Neuronal stem cell (in vitro differentiated cells): ENCODE measurements at regions not wholly inside any gene's neighbourhood (a gene's known extent, or its start where the extent isn't known, plus 50 kb on each side); places are given as distances from the start of the nearest gene placed in this dataset.

Source experiments
- DNase-seq: peaks from one replicate; pipeline ENCODE4 v3.0.0-alpha.2; 2013; ENCODE audit warnings: low spot score
- H2AFZ ChIP-seq: one replicate; pipeline ENCODE4 v1.6.1; 2013; ENCODE audit warnings: mild to moderate bottlenecking, low read length, inconsistent platforms
- H2AK5ac ChIP-seq: 2 replicates; pipeline ENCODE4 v1.6.1; 2013; ENCODE audit warnings: low read depth, mild to moderate bottlenecking, inconsistent platforms, low read length, moderate library complexity, mixed read lengths
- H2BK120ac ChIP-seq: 2 replicates; pipeline ENCODE4 v1.6.1; 2013; ENCODE audit warnings: low read depth, mild to moderate bottlenecking, inconsistent platforms, low read length, moderate library complexity, mixed read lengths
- H2BK12ac ChIP-seq: one replicate; pipeline ENCODE4 v1.6.1; 2013; ENCODE audit warnings: low read length, inconsistent platforms
- H2BK15ac ChIP-seq: 2 replicates; pipeline ENCODE4 v1.6.1; 2013; ENCODE audit warnings: mild to moderate bottlenecking, low read length, inconsistent platforms, mixed read lengths
- H2BK5ac ChIP-seq: one replicate; pipeline ENCODE4 v1.6.1; 2013; ENCODE audit warnings: inconsistent platforms, mild to moderate bottlenecking, low read length, moderate library complexity
- H3K14ac ChIP-seq: one replicate; pipeline ENCODE4 v1.6.1; 2013; ENCODE audit warnings: low read length, inconsistent platforms
- H3K18ac ChIP-seq: 2 replicates; pipeline ENCODE4 v1.6.1; 2013; ENCODE audit warnings: low read length, inconsistent platforms
- H3K23ac ChIP-seq: 2 replicates; pipeline ENCODE4 v1.6.1; 2013; ENCODE audit warnings: low read depth, mild to moderate bottlenecking, mixed read lengths, low read length, inconsistent platforms; ENCODE audit not compliant: poor library complexity
- H3K27ac ChIP-seq: replicated peaks from 3 replicates; pipeline ENCODE4 v1.5.1; 2013; ENCODE audit warnings: low read length, inconsistent platforms
- H3K27me3 ChIP-seq, 3 experiments: 2 replicates each; pipeline ENCODE4 v1.6.1; 2013; ENCODE audit warnings: low read length in 3 of 3, mild to moderate bottlenecking in 2 of 3, inconsistent platforms in 1 of 3, low read depth in 1 of 3, mixed read lengths in 1 of 3, moderate library complexity in 1 of 3; ENCODE audit not compliant: control insufficient read depth in 3 of 3, insufficient read depth in 3 of 3
- H3K36me3 ChIP-seq, 2 donors: replicated peaks in 1 of 2; 2 replicates each; pipeline ENCODE4 v1.6.1; 2013; ENCODE audit warnings: low read length in 2 of 2; ENCODE audit not compliant: control insufficient read depth in 2 of 2, insufficient read depth in 2 of 2
- H3K4ac ChIP-seq: 2 replicates; pipeline ENCODE4 v1.6.1; 2013; ENCODE audit warnings: inconsistent platforms, mild to moderate bottlenecking, low read length, moderate library complexity
- H3K4me1 ChIP-seq, 2 donors: 1 replicate in 1 of 2; 2 replicates in 1 of 2; pipeline ENCODE4 v1.6.1; 2013; ENCODE audit warnings: low read length in 2 of 2, low read depth in 1 of 2; ENCODE audit not compliant: control insufficient read depth in 2 of 2, insufficient read depth in 1 of 2
- H3K4me2 ChIP-seq: one replicate; pipeline ENCODE4 v1.6.1; 2013; ENCODE audit warnings: mild to moderate bottlenecking, low read length, inconsistent platforms; ENCODE audit not compliant: insufficient read depth, poor library complexity, severe bottlenecking
- H3K4me3 ChIP-seq, 2 donors: 2 replicates each; pipeline ENCODE4 v1.5.1; 2013; ENCODE audit warnings: low read length in 2 of 2, mild to moderate bottlenecking in 2 of 2, inconsistent platforms in 1 of 2, moderate library complexity in 1 of 2
- H3K79me1 ChIP-seq: one replicate; pipeline ENCODE4 v1.6.1; 2013; ENCODE audit warnings: low read depth, mild to moderate bottlenecking, inconsistent platforms, low read length, moderate library complexity
- H3K9ac ChIP-seq: one replicate; pipeline ENCODE4 v1.6.1; 2013; ENCODE audit warnings: mild to moderate bottlenecking, low read depth, low read length, inconsistent platforms; ENCODE audit not compliant: poor library complexity
- H3K9me3 ChIP-seq, 2 donors: replicated peaks in 1 of 2; 2 replicates each; pipeline versions ENCODE3 to v1.6.1; 2013; ENCODE audit warnings: low read length in 2 of 2, mild to moderate bottlenecking in 2 of 2, inconsistent platforms in 1 of 2, low read depth in 1 of 2, mixed read lengths in 1 of 2, moderate library complexity in 1 of 2; ENCODE audit not compliant: control insufficient read depth in 2 of 2, insufficient read depth in 1 of 2
- H4K8ac ChIP-seq: one replicate; pipeline ENCODE4 v1.6.1; 2013; ENCODE audit warnings: low read depth, mild to moderate bottlenecking, inconsistent platforms, low read length, moderate library complexity
- H4K91ac ChIP-seq: one replicate; pipeline ENCODE4 v1.6.1; 2013; ENCODE audit warnings: low read length, low read depth, mild to moderate bottlenecking, inconsistent platforms; ENCODE audit not compliant: poor library complexity
- WGBS, 2 donors: extraction: QIAGEN DNeasy Blood & Tissue Kit; methylation state at CpG; one replicate each; pipeline ENCODE4 v1.1.7; 2013; ENCODE audit warnings: missing lambda C conversion rate in 2 of 2, mixed read lengths in 1 of 2; ENCODE audit not compliant: insufficient read length in 2 of 2, insufficient replicate concordance in 1 of 2; ENCODE audit errors: extremely low coverage in 2 of 2; 5-methylcytosine and 5-hydroxymethylcytosine counted together

DNA sequence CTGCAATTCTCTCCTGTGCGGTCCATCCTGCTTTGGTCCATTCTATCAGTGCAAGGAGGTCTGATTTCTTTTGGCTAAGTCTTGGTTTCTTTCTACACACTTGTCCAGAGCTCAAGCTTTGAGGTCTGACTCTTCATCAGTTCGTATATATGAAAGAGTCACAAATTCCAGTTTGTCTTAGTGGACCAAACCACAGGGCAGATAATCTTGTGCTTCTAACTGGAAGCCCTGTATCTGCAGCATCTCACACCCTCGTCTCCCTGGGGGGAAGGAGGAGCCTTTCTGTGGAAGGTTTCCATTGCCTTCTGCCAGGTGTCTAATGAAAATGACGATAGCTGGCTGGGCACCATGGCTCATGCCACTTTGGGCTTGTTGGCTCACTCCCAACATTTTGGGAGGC lies 148.5 kb downstream of the SPP2 start:
- no peak overlapping the region for H4K8ac ChIP-seq
- H3K27ac ChIP-seq, result no peak overlapping the region
- no peak overlapping the region for H2BK15ac ChIP-seq
- H3K9me3 ChIP-seq, result peaks cover 0 to 5% of the 10 kb centered on the region in 2 donors
- H3K27me3 ChIP-seq, result no peaks in the 10 kb centered on the region
- no peak overlapping the region for H4K91ac ChIP-seq
- H3K4me3 ChIP-seq, result no peak overlapping the region
- no peak overlapping the region for H3K4me2 ChIP-seq
- H2BK120ac ChIP-seq, result no peak overlapping the region
- no peaks in the 10 kb centered on the region for H3K36me3 ChIP-seq
- no peak overlapping the region for H3K23ac ChIP-seq
- H2BK12ac ChIP-seq, result no peak overlapping the region
- H3K79me1 ChIP-seq, result no peaks in the 10 kb centered on the region
- H3K14ac ChIP-seq, result no peak overlapping the region
- H2AFZ ChIP-seq, result no peak overlapping the region
- H3K18ac ChIP-seq, result no peak overlapping the region
- no peak overlapping the region for H3K4ac ChIP-seq
- H2BK5ac ChIP-seq, result no peak overlapping the region
- no peak for DNase-seq
- H2AK5ac ChIP-seq, result no peak overlapping the region
- peaks cover 0 to 2% of the 10 kb centered on the region in 2 donors for H3K4me1 ChIP-seq
- no CpG with 5 or more reads among the region's 4 CpGs for WGBS, 2 donors
- no peak overlapping the region for H3K9ac ChIP-seq

GRCh38 chr2:234195516-234195915 lies 145.0 kb downstream of the SPP2 start:
- Histone ChIP-seq H3K4me2 (no peak overlapping the region), H3K4me1 (peaks cover 0 to 2% of the 10 kb centered on the region in 2 donors), H3K27me3 (no peaks in the 10 kb centered on the region), H2BK120ac (no peak overlapping the region), H3K14ac (no peak overlapping the region), H3K36me3 (no peaks in the 10 kb centered on the region), H4K91ac (no peak overlapping the region), H3K9ac (no peak overlapping the region), H3K79me1 (no peaks in the 10 kb centered on the region), H3K4ac (no peak overlapping the region), H3K4me3 (no peak overlapping the region), H3K23ac (no peak overlapping the region), H2AFZ (no peak overlapping the region), H2BK12ac (no peak overlapping the region), H2AK5ac (no peak overlapping the region), H3K27ac (no peak overlapping the region), H4K8ac (no peak overlapping the region), H2BK15ac (no peak overlapping the region), H3K9me3 (no peaks in the 10 kb centered on the region), H3K18ac (no peak overlapping the region), H2BK5ac (no peak overlapping the region)
- WGBS, 2 donors, result no CpG with 5 or more reads among the region's 2 CpGs
- no peak for DNase-seq

DNA sequence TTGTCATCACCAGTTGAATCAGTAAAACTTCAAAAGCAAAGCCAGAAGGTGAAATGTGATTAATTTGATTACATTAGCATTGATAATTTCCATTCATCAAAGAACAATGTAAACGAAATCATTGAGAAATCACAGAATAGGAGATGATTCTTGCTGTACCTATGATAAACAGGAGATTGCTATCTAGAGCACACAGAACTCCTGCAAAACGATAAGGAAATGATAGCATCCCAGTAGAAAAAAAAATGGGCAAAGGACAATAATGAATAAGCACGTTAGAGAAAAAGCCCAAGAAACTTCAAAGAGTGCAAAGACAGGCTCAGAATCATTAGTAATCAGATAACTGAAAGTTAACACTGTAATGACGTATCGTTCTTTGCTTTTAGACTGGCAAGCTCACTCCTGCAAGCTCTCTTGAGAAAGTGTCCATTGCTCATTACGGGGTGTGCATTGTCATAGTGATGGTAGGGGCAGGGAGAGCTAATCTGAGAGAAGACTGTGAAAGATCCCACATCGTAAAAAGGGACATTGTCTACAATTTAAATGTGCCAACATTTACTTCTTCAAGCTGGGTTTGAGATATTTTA lies 143.6 kb downstream of the SPP2 start:
- no peaks in the 10 kb centered on the region for H3K9me3 ChIP-seq
- peaks cover 0 to 4% of the 10 kb centered on the region in 2 donors for H3K4me1 ChIP-seq
- no peak overlapping the region for H3K4me3 ChIP-seq
- H2BK15ac ChIP-seq, result no peak overlapping the region
- no peak overlapping the region for H3K23ac ChIP-seq
- no peaks in the 10 kb centered on the region for H3K36me3 ChIP-seq
- H3K27ac ChIP-seq, result no peak overlapping the region
- DNase-seq, result no peak
- no peak overlapping the region for H3K9ac ChIP-seq
- no CpG with 5 or more reads among the region's 7 CpGs for WGBS, 2 donors
- no peak overlapping the region for H3K4me2 ChIP-seq
- no peak overlapping the region for H3K4ac ChIP-seq
- H2AK5ac ChIP-seq, result no peak overlapping the region
- H2BK5ac ChIP-seq, result no peak overlapping the region
- no peak overlapping the region for H2BK120ac ChIP-seq
- no peak overlapping the region for H2BK12ac ChIP-seq
- no peak overlapping the region for H4K91ac ChIP-seq
- no peak overlapping the region for H4K8ac ChIP-seq
- H2AFZ ChIP-seq, result no peak overlapping the region
- no peak overlapping the region for H3K14ac ChIP-seq
- H3K27me3 ChIP-seq, result no peaks in the 10 kb centered on the region
- H3K79me1 ChIP-seq, result no peaks in the 10 kb centered on the region
- no peak overlapping the region for H3K18ac ChIP-seq

DNA sequence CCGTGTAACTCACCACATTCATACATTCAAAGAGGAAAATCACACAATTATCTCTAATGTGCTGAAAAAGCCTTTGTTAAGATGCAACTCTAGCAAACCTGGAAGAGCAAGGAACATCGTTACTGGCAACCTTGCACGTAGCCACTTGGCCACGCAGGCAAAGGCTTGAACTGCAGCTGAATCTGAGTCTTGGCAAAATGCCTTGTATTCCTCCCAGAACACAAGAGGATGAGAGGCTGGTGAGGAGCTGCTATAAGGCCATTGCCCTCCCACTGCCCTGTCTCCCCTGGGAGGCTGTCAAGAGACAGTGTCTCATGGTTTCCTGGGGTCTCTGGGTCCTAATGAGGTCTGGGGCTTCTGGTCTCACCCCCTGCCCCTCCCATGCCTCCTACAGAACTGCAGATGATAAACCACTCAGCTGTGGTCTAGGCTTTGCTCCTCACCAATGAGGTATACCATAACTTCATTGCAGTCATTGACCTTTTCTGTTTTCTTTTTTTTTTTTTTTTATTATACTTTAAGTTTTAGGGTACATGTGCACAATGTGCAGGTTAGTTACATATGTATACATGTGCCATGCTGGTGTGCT lies 141.4 kb downstream of the SPP2 start:
- no CpG with 5 or more reads among the region's 4 CpGs for WGBS, 2 donors
- no peak overlapping the region for H3K18ac ChIP-seq
- no peak overlapping the region for H2BK120ac ChIP-seq

More for the DNA sequence above, 141.4 kb downstream of the SPP2 start:
- Histone ChIP-seq H3K9me3 (no peaks in the 10 kb centered on the region), H3K4me2 (no peak overlapping the region), H3K4ac (no peak overlapping the region), H2BK15ac (no peak overlapping the region), H3K79me1 (no peaks in the 10 kb centered on the region), H2AK5ac (no peak overlapping the region), H4K91ac (no peak overlapping the region), H3K4me1 (peaks cover 0 to 5% of the 10 kb centered on the region in 2 donors), H2BK5ac (no peak overlapping the region), H3K9ac (no peak overlapping the region), H3K14ac (no peak overlapping the region), H3K27me3 (no peaks in the 10 kb centered on the region), H2BK12ac (no peak overlapping the region), H3K23ac (no peak overlapping the region), H2AFZ (no peak overlapping the region), H3K27ac (no peak overlapping the region), H3K36me3 (no peaks in the 10 kb centered on the region), H3K4me3 (no peak overlapping the region), H4K8ac (no peak overlapping the region)
- no peak for DNase-seq
